ENCODE measurements at regions not wholly inside any gene's neighbourhood (a gene's known extent, or its start where the extent isn't known, plus 50 kb on each side); places are given as distances from the start of the nearest gene placed in this dataset.
"Not testable (repeated sequence)": the region's sequence is repeated elsewhere in the genome, so short reads cannot be mapped to it uniquely, and the experiment has no call there.

GRCh38 chr16:31581065-31581464, 53.4 kb downstream of the AHSP start:
- H3K36me3 ChIP-seq; H3K27me3 ChIP-seq (replicated peaks; ENCODE audit: insufficient read depth); DNase-seq (ENCODE audit: low spot score); H3K9me3 ChIP-seq; ATAC-seq (ENCODE audit: insufficient number of reproducible peaks, low FRiP score, low read depth); H3K4me3 ChIP-seq; H3K27ac ChIP-seq; H3K4me1 ChIP-seq (ENCODE audit: control insufficient read depth in 1 of 2, low read depth in 2 of 2): not testable (repeated sequence)

GRCh38 chr16:31601737-31602384, 74.2 kb downstream of the AHSP start:
- not testable (repeated sequence) for ATAC-seq (ENCODE audit: insufficient number of reproducible peaks, low FRiP score, low read depth); DNase-seq (ENCODE audit: low spot score); H3K4me3 ChIP-seq; H3K4me1 ChIP-seq (ENCODE audit: control insufficient read depth in 1 of 2, low read depth in 2 of 2); H3K27ac ChIP-seq; H3K27me3 ChIP-seq (replicated peaks; ENCODE audit: insufficient read depth); H3K36me3 ChIP-seq
- H3K9me3 ChIP-seq, result peaks cover 28% of the 10 kb centered on the region

- Histone ChIP-seq H3K9me3 (no peaks in the 10 kb centered on the region), H3K4me1 (ENCODE audit: control insufficient read depth in 1 of 2, low read depth in 2 of 2) (no peaks in the 10 kb centered on the region), H3K4me3 (no peak overlapping the region), H3K27me3 (replicated peaks; ENCODE audit: insufficient read depth) (no peaks in the 10 kb centered on the region), H3K27ac (no peak overlapping the region), H3K36me3 (no peaks in the 10 kb centered on the region)
- no peak for DNase-seq (ENCODE audit: low spot score)
- ATAC-seq (ENCODE audit: insufficient number of reproducible peaks, low FRiP score, low read depth), result no peak
- TF ChIP-seq CTCF (IDR thresholded peaks at IDR 0.05), result no peak
Observed at GRCh38 chr16:31618130-31618529, 90.4 kb downstream of the AHSP start.

DNA sequence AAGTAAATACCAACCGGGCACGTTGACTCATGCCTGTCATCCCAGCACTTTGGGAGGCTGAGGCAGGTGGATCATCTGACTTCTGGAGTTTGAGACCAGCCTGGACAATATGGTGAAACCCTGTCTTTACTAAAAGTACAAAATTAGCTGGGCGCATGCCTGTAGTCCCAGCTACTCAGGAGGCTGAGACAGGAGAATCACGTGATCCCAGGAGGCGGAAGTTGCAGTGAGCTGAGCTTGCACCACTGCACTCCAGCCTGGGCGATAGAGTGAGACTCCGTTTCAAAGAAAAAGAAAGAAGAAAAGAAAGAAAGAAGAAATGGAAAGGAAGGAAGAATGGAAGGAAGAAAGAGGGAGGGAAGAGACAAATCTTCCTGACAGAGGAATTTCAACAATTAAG, 108.7 kb downstream of the AHSP start:
- ATAC-seq (ENCODE audit: insufficient number of reproducible peaks, low FRiP score, low read depth) (no peak), DNase-seq (ENCODE audit: low spot score) (no peak)
- H3K27me3 ChIP-seq (replicated peaks; ENCODE audit: insufficient read depth), result no peaks in the 10 kb centered on the region
- no peaks in the 10 kb centered on the region for H3K4me1 ChIP-seq (ENCODE audit: control insufficient read depth in 1 of 2, low read depth in 2 of 2)
- TF ChIP-seq CTCF (IDR thresholded peaks at IDR 0.05), result no peak
- no peak overlapping the region for H3K27ac ChIP-seq
- H3K9me3 ChIP-seq, result no peaks in the 10 kb centered on the region
- H3K4me3 ChIP-seq, result no peak overlapping the region
- H3K36me3 ChIP-seq, result no peaks in the 10 kb centered on the region

DNA sequence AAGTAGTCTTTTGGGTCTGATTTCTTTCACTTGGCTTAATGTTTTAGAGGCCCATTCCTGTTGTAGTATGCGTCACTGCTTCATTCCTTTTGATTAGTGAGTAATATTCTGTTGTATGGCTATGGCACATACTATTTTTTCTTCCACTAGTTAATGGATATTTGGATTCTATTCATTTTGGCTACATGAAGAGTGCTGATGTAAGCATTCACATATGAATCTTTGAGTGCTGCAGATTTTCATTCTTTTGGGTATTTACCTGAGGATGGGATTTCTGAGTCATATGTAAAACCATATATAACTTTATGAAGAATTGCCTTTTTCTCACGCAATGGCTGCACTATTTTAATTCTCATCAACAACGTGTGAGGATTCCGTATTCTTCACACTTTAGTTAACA, 113.6 kb downstream of the AHSP start:
- H3K9me3 ChIP-seq, result no peaks in the 10 kb centered on the region
- H3K27ac ChIP-seq, result no peak overlapping the region
- ATAC-seq (ENCODE audit: insufficient number of reproducible peaks, low FRiP score, low read depth) (no peak), DNase-seq (ENCODE audit: low spot score) (no peak)
- H3K4me3 ChIP-seq, result no peak overlapping the region
- H3K36me3 ChIP-seq, result no peaks in the 10 kb centered on the region
- H3K4me1 ChIP-seq (ENCODE audit: control insufficient read depth in 1 of 2, low read depth in 2 of 2), result no peaks in the 10 kb centered on the region
- no peaks in the 10 kb centered on the region for H3K27me3 ChIP-seq (replicated peaks; ENCODE audit: insufficient read depth)
- TF ChIP-seq CTCF (IDR thresholded peaks at IDR 0.05), result no peak

DNA sequence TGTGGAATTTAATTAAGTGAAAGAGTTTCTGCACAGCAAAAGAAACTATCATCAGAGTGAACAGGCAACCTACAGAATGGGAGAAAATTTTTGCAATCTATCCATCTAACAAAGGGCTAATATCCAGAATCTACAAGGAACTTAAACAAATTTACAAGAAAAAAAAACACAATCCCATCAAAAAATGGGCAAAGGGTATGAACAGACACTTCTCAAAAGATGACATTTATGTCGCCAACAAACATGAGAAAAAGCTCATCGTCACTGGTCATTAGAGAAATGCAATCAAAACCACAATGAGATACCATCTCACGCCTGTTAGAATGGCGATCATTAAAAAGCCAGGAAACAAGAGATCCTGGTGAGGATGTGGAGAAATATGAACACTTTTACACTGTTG, 128.0 kb downstream of the AHSP start:
- not testable (repeated sequence) for ATAC-seq (ENCODE audit: insufficient number of reproducible peaks, low FRiP score, low read depth); DNase-seq (ENCODE audit: low spot score); H3K4me1 ChIP-seq (ENCODE audit: control insufficient read depth in 1 of 2, low read depth in 2 of 2); H3K4me3 ChIP-seq; H3K27me3 ChIP-seq (replicated peaks; ENCODE audit: insufficient read depth); H3K27ac ChIP-seq; H3K9me3 ChIP-seq; H3K36me3 ChIP-seq
